GM12891 (cell line): ENCODE measurements at regions not wholly inside any gene's neighbourhood (a gene's known extent, or its start where the extent isn't known, plus 50 kb on each side); places are given as distances from the start of the nearest gene placed in this dataset.

Experiments
- POLR2A ChIP-seq: IDR thresholded peaks from 2 replicates; pipeline ENCODE4 v1.6.1; 2011; ENCODE audit warnings: low read depth, low read length, control low read depth
- POLR2AphosphoS5 ChIP-seq: IDR thresholded peaks from 2 replicates; pipeline ENCODE4 v1.6.1; 2011; ENCODE audit warnings: low read depth, low read length, control low read depth

GRCh38 chr1:239703075-239703474 lies 316.7 kb downstream of the CHRM3 start:
- TF ChIP-seq POLR2A, result no peak
- no peak for TF ChIP-seq POLR2AphosphoS5
